Embryonic facial prominence (tissue), 1 donor: ENCODE measurements at regions not wholly inside any gene's neighbourhood (a gene's known extent, or its start where the extent isn't known, plus 50 kb on each side); places are given as distances from the start of the nearest gene placed in this dataset.
"Not testable (repeated sequence)": the region's sequence is repeated elsewhere in the genome, so short reads cannot be mapped to it uniquely, and the experiment has no call there.

Source experiments
- DNase-seq: peaks from one replicate; pipeline ENCODE4 v3.0.0-alpha.2; 2016; ENCODE audit errors: extremely low spot score

DNA sequence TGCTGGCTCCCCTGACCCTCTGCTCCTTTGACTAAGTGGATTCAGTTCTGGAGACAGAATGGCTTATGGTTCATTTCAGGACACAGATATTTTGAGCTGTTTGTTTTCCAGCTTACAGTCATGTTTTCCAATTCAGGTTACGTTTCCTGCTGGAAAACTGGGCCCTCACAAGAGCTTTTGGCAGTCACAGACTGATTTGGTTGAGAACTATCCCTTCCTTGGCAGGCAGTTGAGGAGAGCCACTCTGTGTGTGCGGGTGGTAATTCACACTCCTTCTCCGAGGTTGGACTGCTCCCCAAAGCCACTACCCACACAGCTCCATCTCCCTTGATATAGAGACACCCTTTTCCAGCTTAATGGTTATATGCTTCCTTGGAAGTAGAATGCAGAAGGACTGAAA, 534.5 kb downstream of the TMEM38B start:
- no peak for DNase-seq

DNA sequence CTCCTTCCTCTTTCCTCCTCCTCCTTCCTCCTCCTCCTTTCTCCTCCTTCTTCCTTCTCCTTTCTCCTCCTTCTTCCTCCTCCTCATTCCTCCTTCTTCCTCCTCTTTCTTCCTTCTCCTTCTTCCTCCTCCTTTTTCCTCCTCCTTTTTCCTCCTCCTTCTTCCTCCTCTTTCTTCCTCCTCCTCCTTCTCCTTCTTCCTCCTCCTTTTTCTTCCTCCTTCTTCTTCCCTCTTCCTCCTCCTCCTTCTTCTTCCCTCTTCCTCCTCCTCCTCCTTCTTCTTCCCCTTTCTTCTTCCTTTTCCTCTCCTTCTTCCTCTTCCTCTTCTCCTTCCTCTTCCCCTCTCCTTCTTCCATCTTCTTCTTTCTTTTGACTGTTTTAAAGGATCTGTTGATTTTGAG, 538.8 kb downstream of the TMEM38B start:
- no peak for DNase-seq

DNA sequence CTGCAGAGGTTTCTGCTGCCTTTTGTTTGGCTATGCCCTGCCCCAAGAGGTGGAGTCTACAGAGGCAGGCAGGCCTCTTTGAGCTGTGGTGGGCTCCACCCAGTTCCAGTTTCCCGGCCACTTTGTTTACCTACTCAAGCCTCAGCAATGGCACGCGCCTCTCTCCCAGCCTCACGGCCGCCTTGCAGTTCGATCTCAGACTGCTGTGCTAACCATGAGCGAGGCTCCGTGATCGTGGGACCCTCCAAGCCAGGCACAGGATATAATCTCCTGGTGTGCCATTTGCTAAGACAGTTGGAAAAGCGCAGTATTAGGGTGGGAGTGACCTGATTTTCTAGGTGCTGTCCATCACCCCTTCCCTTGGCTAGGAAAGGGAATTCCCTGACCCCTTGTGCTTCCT, 566.6 kb downstream of the TMEM38B start:
- DNase-seq, result not testable (repeated sequence)

DNA sequence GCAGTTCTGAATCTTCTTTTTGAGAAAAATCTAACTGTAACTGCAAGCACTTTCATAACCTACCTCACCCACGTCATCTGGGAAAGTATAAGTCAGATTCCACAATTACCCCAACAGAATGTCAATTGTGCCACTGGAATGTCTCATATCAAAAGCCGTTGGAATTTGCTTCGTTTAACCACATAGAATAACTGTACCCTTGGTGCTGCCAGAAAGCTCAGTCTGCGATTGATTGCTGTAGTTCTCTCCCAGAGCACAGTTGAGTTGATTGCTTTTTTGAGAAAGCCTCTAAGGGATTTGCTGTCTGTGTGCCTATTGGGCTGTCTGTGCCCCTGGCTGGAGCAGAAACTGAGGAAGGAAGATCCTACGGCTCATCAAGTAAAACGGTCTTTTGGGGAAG, 583.6 kb downstream of the TMEM38B start:
- DNase-seq, result peak; percentile 36

DNA sequence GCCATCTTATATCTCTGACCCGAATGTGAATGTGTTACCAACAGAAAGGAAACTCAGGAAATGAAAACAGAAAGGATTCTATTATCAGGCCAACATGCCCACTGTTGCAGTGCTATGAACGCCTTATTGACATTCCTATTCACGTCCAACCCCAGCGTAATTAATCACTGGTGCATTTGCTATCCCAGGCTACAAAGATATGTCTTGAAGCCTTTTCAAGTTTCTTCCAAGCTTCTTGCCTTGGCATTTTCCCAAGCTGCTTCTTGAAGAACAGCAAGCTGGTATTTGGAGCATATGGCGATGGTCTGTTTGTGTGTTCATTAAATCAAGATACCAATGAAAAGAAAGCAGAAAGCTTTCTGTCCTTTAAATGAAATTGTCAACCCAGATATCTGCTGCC, 579.2 kb upstream of the ZNF462 start:
- DNase-seq, result no peak

DNA sequence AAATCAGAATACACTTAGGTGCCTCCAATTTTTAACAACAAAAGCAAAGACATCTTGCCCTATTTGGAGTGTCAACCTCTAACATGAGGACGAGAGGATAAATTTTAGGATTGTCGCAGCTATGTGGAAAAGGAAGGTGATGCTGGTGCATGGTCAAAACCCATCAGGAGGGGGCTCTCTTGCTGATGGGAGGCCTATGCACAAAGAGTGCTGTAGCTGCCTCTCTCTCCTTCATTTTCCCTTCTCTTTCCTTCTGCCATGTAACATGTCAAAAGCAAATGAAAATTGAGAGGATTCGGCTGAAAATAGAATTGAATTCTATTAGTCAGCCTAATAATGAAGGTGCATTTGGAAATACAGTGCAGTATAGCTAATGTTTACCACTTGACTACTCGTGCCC, 578.7 kb upstream of the ZNF462 start:
- DNase-seq, result no peak

DNA sequence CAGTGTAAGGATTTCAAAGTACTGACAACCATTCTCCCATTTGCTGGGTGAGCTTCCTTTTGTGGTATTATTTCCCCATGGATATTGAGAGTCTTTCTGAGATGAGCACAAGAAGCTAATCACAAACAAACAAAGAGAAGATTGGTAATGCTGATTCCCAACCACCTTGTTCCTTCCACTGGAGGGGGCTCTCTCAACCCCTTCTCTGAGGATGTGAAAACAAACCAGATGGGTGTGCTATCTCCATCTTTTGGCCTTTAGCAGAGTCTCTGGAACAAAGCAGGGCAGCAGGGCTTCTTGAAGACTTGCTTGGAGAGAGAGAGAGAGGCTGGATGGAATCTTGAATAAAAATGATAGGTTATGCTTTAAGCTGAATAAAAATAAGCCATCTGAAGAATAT, 576.7 kb upstream of the ZNF462 start:
- DNase-seq, result peak; percentile 18

DNA sequence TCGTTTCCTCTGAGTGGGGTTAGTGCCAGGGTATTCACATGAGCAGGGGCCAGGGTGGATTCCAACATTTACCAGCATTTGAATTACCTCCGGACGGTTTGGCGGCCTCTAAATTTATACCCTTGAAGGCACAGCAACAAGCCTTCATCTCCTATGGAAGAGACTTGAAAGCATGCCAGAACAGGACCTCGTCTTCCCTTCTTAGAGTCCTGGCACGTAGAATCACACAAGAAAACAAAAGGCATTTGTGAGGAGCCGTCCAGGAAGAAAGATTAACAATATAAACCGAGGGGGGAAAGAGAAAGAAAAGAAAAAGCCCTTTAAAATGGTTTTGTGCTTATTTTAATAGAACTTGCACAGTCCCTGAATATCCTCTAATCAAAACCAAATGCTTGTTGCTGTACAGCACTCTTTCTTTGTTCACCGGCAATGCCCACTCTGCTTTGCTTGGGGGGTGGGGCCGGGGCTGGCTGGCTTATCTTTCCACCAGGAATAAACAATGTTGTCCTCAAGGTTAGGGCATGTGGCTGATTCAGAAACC, 575.8 kb upstream of the ZNF462 start:
- peak; percentile 38 for DNase-seq

DNA sequence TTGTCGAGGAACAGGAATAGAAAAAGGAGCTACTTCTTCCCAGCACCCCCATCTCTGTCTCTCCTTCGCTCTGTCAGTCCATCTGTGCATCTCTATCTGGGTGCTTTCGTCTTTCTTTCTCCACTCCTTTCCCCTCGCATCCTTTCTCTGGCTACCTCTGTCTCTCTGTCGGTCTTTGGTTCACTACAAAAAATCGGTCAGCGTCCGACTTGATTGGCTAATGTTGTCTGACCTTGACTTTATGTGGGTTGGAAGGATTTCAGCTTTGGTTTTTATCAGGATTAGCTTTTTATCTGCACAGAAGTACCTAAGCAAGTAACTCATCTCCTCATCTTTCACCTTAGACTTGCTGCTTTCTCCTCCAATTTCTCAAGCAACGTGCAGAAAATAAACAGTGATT, 575.2 kb upstream of the ZNF462 start:
- DNase-seq, result no peak

DNA sequence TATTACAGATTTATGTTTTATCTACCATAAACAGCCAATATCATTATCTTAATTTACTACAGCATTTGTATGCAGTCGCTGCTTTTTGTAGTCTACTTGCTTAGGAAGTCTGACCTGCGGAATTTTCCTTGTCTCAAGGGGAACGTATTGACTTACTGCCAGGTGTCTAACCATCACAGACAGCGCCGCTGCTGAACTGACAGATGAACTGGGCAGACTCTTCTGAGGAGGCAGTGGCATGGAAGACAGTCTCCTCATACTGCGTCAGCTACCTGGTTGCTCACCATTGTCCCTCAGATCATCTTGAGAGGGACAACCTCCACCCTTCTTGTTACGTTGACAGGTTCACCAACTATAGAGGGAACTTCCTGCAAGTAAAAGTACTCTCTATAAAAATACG, 574.3 kb upstream of the ZNF462 start:
- DNase-seq, result no peak

DNA sequence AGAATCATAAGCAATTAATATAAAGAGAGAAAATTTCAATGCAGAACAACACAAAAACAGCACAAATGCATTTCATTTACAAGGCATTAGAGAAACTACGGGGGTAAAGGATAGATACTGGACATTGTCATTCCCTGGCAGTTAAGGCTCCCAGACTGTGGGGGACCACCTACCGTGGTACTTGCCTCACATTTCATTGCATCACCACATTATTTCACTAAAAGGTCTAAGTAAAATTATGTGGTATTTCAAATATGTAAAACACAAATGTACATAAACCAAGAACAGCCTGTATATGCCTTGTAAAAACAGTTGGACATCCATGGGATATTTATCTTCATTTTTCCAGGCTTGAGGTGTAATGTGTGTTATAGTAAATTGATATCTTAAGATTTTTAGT, 571.2 kb upstream of the ZNF462 start:
- no peak for DNase-seq

DNA sequence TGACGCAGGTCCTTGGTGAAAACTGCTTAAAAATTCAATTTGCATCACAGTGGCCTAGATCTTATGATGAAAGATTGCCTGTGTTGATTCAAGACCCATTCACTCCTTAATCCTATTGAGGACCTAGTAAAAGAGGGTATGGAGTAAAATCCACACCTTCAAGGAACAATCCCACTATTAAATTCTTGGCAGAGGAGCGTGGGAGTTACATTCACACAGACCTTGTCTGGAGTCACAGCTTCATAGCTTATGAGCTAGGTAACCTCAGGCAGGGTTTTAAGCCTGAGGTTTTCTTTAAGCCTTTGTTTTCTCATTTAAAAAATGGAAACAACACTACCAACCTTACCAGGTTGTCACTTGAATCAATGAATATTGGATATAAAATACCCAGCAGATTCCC, 566.5 kb upstream of the ZNF462 start:
- no peak for DNase-seq

DNA sequence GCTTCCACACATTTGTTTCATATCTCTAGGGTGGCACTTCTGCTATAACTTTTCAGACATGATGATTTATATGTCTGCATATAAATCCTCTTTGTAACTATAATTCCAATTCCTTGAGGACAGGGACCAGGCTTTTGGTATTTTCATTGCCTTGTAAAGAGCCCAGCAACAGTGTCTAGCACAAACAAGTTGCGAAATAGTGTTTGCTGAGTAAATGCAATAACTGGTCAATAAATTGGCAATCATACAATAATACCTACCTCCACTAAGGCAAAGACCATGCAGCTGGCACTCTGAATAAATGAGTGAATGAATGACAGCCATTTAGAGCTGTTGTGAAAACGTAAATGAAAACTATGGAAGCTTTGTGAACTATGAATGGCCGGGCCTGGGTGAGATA, 564.0 kb upstream of the ZNF462 start:
- DNase-seq, result no peak

DNA sequence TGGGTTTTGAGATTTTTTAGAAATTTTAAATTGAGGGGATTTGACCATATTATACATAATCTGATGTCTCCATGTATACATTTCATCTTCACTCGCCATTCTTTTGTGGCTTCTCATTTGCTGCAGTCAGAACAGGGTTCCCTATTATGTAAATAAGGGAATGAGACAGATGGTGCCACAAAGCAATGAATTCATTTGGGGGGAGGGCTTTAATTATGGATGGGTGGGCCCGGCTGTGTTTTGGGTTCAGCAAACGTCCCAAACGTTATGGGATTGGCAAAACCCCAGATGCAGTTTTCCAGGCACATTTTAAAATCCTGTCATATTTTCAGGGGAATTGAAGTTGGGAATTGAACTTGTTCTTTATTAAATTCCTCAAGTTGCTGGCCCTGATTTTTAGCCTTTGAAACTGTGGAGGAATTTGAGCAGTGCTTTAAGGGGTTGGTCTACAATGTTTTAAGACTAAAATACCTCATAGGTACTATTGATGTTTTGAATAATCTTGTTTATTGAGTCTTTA, 558.5 kb upstream of the ZNF462 start:
- DNase-seq, result no peak

DNA sequence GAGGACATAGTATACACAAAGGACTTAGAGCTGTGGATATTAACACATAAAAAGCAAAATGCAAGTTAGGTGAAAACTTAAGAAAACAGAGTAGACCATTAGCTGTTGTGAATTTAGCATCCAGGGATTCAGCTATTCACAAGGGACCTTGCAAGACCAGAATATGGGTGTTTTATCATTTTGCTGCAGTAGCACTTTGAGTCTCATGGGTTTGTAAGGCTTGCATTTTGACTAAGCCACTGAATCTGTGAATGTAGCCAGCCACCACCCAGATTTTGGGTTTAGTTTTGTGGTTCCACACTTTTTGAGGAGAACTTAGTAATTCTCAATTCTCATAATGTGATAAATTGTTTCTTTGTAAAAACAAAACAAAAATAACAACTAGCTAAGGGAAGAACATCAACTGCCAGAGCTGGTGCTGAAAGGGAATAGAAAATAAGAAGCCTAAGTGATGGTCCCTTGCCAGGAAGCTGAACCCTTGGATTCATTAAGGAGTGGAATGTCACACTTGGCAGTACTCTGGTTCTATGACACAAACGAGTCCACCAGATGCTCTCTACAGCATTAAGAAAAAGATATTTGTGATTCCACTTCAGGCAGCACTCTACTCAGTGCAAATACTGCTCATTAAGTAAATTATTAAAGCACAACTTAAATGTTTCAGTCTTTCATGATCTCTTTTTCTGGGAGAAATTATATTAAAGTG, 557.4 kb upstream of the ZNF462 start:
- no peak for DNase-seq

DNA sequence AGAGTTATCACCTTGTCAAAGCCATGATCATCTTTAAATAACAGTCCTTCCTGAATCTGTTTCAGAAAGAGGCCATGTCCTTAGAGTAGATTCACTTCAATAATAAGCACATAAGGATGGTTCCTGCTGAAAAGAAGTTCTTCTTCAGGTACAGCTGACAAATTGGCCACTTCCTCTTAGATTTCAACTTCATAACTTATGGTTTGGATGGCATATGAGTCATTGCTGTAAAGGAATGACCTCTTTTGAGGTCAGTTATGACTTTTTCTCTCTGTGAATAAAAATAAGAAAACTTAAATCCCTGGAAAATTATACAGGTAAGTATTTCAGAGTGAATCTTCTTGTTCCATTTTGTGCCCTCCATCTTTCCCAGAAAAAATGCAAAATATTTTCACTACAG, 555.3 kb upstream of the ZNF462 start:
- DNase-seq, result no peak

DNA sequence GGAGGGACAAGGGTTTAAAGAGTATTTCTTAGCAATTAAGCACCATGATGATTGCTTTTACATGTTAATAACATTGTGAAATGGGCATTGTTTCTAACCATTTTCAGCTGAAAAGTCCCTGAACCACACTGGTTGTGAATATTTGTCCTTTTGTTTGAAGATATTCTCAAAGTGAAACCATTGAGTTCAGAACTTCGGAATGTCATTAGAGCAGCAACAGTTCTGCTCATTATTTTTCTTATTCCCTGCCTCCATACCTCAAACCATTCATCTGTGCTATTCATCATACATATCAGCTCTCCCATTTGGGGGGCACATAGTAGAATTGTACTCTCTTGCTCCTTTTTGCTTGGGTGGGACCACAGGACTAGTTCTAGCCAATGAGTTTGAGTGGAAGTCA, 553.0 kb upstream of the ZNF462 start:
- DNase-seq, result no peak

DNA sequence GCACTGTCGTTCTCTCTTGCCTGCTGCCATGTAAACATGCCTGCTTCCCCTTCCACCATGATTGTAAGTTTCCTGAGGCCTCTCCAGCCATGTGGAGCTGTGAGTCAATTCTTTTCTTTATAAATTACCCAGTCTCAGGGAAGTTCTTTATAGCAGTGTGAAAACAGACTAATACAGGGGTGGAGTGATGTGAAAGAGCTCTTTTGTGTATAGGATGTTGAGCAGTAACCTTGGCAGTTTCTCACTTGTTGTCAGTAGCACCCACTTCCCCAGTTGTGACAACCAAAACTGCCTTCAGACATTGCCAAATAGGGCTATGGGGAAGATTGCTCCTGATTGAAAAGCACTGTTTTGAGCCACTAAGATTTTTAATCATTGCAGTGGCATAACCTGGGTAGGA, 552.2 kb upstream of the ZNF462 start:
- no peak for DNase-seq

DNA sequence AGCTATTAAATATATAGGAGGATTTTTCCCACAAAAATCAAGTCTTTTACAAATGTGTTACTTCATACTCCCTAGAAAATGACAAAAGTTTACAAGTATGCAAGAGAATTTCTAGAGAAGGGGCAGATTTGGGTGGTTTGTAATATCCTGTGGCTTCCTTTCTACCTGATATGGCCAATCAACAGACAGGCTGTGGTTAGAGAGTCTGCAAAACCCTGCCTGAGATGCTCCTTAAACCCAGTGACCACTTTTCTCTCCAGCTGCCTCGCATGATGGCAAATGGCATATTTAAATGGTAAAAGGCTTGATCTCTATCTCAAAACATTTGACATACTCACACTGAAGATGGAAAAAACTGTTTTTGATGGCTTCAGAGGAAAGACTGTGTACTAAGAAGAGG, 550.1 kb upstream of the ZNF462 start:
- DNase-seq, result no peak

DNA sequence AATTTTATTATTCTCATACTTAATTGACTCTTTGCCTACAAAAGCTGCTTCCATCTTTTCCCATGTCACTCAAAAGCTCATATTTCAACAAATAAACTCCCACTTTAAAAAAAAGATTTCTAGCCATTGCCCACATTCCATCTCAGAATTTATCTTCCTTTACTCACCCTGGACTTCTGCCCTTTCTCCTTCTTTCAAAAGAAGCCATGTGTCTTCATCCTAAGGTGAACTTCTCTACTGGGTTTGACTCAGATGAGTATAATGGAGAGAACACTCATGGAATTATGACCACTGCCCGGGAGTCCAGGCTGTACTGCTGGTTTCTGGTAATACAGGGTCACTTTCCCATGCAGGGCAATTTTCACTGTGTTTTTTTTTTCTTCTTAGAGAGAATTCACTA, 548.5 kb upstream of the ZNF462 start:
- DNase-seq, result no peak

DNA sequence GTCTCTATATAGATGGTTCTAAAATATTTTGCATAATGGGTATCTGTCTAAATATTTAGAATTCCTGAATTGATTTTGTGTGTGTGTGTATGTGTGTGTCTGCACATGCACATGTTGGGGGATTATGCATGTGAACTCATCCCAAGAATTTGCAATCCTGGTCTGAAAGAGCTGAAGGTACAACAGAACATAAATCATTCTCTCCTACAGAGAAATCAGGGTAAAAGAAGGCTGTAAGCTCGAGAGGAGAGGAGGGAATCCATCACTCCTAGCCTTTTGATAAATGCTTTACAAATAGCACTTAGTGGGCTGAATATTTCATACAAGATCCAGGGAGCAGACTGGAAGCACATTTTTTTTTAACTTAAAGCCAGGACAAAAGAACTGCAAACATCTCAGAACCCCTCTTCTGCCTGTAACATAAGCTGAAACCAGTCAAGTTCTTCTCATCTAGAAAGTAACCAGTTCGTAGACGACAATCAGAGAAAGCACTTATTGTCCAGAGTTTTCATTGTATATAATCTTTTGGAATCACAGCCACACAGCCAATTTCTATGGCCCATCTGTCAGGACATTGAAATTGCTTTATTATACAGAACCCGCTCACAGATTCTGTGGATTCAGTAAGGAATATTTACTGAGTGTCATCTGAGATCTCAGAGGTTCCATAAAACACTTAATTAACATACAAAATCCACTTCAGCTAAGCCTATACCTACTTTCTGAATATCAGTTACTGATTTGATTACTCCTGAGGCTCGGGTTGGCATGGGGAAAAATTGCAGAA, 541.4 kb upstream of the ZNF462 start:
- DNase-seq, result no peak

DNA sequence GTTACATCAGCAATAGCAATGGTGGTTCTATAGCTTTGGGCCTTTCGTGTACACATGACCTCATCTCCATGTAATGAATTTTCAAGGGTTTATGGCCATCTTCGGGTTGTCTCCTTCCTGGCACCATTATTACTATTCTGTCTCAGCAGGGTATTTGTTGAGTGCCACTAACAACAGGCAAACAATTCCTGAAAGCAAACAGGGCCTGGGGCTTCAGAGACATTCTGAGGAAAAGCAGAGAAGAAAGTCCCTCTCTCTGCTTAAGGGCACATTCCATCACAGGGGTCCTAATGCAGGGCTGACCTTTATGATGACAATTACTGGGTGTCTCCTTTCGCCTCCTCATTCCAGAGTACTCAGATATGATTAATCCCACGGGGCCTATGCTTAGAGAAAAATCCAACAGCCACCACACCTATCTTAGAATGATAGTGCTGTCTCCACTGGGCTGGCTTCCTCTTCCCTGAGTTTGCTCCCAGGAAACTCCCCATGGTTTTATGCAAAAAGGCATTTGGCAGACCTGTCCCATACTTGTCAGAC, 540.2 kb upstream of the ZNF462 start:
- DNase-seq, result no peak

DNA sequence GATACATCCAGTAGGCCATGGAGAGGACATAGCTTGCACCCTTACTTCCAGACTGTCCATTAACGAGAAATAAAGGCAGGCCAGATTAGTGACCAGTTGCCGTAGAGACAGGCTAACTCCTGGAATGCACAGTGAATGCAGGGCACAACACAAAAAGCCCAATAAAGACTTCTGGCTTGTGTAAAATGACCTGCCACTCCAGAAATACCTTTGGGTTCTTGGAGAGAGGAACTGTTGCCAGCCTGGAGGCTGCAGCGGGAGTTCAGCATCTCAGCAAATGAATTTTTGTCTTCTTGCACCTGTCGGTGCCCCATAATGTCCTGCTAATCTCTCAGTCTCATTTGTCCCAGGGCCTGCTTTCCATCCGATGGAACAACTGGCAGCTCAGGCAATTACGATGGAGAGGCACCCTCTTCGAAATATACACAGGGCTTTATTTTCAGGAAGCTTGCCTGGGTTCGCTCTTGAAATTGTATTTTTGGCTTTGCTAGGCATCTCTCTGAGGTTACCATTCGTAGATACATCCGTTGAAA, 538.8 kb upstream of the ZNF462 start:
- DNase-seq, result no peak
